ENCODE measurements at regions not wholly inside any gene's neighbourhood (a gene's known extent, or its start where the extent isn't known, plus 50 kb on each side); places are given as distances from the start of the nearest gene placed in this dataset.

DNA sequence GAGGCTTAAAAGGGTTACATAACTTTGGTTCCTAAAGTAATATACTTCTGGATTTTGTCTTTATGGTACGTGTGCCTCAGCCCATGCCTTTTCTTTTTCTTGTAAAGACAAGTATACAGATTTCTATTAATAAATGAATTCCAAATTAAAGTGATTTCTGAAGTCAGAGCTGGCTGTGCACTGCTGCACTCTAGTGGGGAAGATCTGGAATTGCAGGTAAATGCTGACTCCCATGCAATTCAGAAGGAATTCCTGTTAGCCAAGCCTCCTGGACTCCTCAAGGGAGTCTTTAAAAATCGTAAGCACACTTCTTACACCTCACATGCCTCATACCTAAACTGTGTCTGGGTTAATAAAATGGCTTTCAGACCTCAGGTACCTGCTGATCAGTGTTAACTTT, 118.4 kb upstream of the SLC7A1 start:
- 61% methylated on average over 2 of the region's 2 CpGs for WGBS
- H3K4me1 ChIP-seq (ENCODE audit: control insufficient read depth in 4 of 4, insufficient read depth in 4 of 4, low read length in 3 of 4): no peaks in the 10 kb centered on the region
- no peak for DNase-seq (ENCODE audit: low spot score)
- peaks cover 0 to 4% (median 1%) of the 10 kb centered on the region in 4 donors for H3K27me3 ChIP-seq (ENCODE audit: control insufficient read depth in 4 of 4, insufficient read depth in 4 of 4, low read length in 3 of 4)
- H3K9me3 ChIP-seq (ENCODE audit: control insufficient read depth in 4 of 4, low read length in 3 of 4): peaks cover 0 to 5% (median 4%) of the 10 kb centered on the region in 4 donors
- no peak overlapping the region for H3K9ac ChIP-seq (ENCODE audit: low read depth in 1 of 2, low read length in 2 of 2)
- TF ChIP-seq NR2F2 (IDR thresholded peaks at IDR 0.05) (no peak), TAF1 (conservative IDR thresholded peaks at IDR 0.05) (no peak), FOXA2 (IDR thresholded peaks at IDR 0.05) (no peak), RXRA (IDR thresholded peaks at IDR 0.05) (no peak), FOXA1 (IDR thresholded peaks at IDR 0.05) (no peak), RAD21 (IDR thresholded peaks at IDR 0.05) (peak; percentile 41 to 42), SP1 (IDR thresholded peaks at IDR 0.05) (no peak), JUND (IDR thresholded peaks at IDR 0.05) (no peak), YY1 (IDR thresholded peaks at IDR 0.05) (no peak), HNF4A (conservative IDR thresholded peaks at IDR 0.05) (no peak), GABPA (IDR thresholded peaks at IDR 0.05 in 1 of 2, conservative IDR thresholded peaks at IDR 0.05 in 1 of 2) (no peak)
- TF ChIP-seq, protein P1, sequence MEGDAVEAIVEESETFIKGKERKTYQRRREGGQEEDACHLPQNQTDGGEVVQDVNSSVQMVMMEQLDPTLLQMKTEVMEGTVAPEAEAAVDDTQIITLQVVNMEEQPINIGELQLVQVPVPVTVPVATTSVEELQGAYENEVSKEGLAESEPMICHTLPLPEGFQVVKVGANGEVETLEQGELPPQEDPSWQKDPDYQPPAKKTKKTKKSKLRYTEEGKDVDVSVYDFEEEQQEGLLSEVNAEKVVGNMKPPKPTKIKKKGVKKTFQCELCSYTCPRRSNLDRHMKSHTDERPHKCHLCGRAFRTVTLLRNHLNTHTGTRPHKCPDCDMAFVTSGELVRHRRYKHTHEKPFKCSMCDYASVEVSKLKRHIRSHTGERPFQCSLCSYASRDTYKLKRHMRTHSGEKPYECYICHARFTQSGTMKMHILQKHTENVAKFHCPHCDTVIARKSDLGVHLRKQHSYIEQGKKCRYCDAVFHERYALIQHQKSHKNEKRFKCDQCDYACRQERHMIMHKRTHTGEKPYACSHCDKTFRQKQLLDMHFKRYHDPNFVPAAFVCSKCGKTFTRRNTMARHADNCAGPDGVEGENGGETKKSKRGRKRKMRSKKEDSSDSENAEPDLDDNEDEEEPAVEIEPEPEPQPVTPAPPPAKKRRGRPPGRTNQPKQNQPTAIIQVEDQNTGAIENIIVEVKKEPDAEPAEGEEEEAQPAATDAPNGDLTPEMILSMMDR (IDR thresholded peaks at IDR 0.05; ENCODE audit: low read depth, low read length, missing input control): peak; percentile 35
- TF ChIP-seq, protein P2, sequence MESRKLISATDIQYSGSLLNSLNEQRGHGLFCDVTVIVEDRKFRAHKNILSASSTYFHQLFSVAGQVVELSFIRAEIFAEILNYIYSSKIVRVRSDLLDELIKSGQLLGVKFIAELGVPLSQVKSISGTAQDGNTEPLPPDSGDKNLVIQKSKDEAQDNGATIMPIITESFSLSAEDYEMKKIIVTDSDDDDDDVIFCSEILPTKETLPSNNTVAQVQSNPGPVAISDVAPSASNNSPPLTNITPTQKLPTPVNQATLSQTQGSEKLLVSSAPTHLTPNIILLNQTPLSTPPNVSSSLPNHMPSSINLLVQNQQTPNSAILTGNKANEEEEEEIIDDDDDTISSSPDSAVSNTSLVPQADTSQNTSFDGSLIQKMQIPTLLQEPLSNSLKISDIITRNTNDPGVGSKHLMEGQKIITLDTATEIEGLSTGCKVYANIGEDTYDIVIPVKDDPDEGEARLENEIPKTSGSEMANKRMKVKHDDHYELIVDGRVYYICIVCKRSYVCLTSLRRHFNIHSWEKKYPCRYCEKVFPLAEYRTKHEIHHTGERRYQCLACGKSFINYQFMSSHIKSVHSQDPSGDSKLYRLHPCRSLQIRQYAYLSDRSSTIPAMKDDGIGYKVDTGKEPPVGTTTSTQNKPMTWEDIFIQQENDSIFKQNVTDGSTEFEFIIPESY (IDR thresholded peaks at IDR 0.05): no peak
- TF ChIP-seq, protein P3, sequence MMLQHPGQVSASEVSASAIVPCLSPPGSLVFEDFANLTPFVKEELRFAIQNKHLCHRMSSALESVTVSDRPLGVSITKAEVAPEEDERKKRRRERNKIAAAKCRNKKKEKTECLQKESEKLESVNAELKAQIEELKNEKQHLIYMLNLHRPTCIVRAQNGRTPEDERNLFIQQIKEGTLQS (IDR thresholded peaks at IDR 0.05): no peak
- H3K4me3 ChIP-seq (ENCODE audit: low read depth in 1 of 3, low read length in 3 of 3): no peak overlapping the region
- no peaks in the 10 kb centered on the region for H3K36me3 ChIP-seq (ENCODE audit: control insufficient read depth in 4 of 4, insufficient read depth in 3 of 4, low read depth in 1 of 4, low read length in 3 of 4)
- no peak overlapping the region for H3K27ac ChIP-seq (ENCODE audit: low read depth in 1 of 2, low read length in 2 of 2)

DNA sequence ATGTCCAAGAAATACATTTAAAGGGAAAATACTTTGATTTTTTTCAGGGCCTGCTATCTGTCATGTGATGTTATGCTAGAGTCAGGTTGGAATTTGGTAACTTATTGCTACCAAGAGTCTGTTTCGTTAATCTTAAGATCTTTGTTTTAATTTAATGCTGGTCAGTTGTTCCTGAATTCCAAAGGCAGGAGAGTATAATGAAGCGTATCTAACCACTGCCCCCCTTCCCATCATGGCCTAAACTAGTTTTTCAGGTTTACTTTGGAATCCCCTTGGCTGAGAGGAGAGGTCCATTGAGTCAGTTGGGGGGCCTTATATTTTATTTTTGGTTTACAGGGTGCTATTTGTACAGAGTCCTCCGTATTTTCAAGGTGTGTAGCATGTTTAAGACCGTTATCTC, 116.3 kb upstream of the SLC7A1 start:
- H3K27me3 ChIP-seq (ENCODE audit: control insufficient read depth in 4 of 4, insufficient read depth in 4 of 4, low read length in 3 of 4): peaks cover 0 to 4% (median 1%) of the 10 kb centered on the region in 4 donors
- no peak for DNase-seq (ENCODE audit: low spot score)
- H3K27ac ChIP-seq (ENCODE audit: low read depth in 1 of 2, low read length in 2 of 2): no peak overlapping the region
- H3K36me3 ChIP-seq (ENCODE audit: control insufficient read depth in 4 of 4, insufficient read depth in 3 of 4, low read depth in 1 of 4, low read length in 3 of 4): no peaks in the 10 kb centered on the region
- peaks cover 0 to 5% (median 4%) of the 10 kb centered on the region in 4 donors for H3K9me3 ChIP-seq (ENCODE audit: control insufficient read depth in 4 of 4, low read length in 3 of 4)
- H3K4me3 ChIP-seq (ENCODE audit: low read depth in 1 of 3, low read length in 3 of 3): no peak overlapping the region
- WGBS: 88% methylated on average over 4 of the region's 4 CpGs
- TF ChIP-seq, protein P4, sequence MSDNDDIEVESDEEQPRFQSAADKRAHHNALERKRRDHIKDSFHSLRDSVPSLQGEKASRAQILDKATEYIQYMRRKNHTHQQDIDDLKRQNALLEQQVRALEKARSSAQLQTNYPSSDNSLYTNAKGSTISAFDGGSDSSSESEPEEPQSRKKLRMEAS (IDR thresholded peaks at IDR 0.05): no peak
- TF ChIP-seq JUND (IDR thresholded peaks at IDR 0.05) (no peak), GABPA (IDR thresholded peaks at IDR 0.05 in 1 of 2, conservative IDR thresholded peaks at IDR 0.05 in 1 of 2) (no peak), FOXA2 (IDR thresholded peaks at IDR 0.05) (no peak), SP1 (IDR thresholded peaks at IDR 0.05) (no peak), EGR1 (IDR thresholded peaks at IDR 0.05; ENCODE audit: low read depth in 2 of 2) (no peak), YY1 (IDR thresholded peaks at IDR 0.05) (no peak), TAF1 (conservative IDR thresholded peaks at IDR 0.05) (no peak), NR2F2 (IDR thresholded peaks at IDR 0.05) (no peak), FOXA1 (IDR thresholded peaks at IDR 0.05) (no peak), RXRA (IDR thresholded peaks at IDR 0.05) (no peak), HNF4G (IDR thresholded peaks at IDR 0.05) (no peak), HNF4A (conservative IDR thresholded peaks at IDR 0.05) (no peak)
- TF ChIP-seq, protein P1 (IDR thresholded peaks at IDR 0.05; ENCODE audit: low read depth, low read length, missing input control): no peak
- TF ChIP-seq, protein P2 (IDR thresholded peaks at IDR 0.05): no peak
- TF ChIP-seq, protein P3 (IDR thresholded peaks at IDR 0.05): no peak
- TF ChIP-seq, protein P5, sequence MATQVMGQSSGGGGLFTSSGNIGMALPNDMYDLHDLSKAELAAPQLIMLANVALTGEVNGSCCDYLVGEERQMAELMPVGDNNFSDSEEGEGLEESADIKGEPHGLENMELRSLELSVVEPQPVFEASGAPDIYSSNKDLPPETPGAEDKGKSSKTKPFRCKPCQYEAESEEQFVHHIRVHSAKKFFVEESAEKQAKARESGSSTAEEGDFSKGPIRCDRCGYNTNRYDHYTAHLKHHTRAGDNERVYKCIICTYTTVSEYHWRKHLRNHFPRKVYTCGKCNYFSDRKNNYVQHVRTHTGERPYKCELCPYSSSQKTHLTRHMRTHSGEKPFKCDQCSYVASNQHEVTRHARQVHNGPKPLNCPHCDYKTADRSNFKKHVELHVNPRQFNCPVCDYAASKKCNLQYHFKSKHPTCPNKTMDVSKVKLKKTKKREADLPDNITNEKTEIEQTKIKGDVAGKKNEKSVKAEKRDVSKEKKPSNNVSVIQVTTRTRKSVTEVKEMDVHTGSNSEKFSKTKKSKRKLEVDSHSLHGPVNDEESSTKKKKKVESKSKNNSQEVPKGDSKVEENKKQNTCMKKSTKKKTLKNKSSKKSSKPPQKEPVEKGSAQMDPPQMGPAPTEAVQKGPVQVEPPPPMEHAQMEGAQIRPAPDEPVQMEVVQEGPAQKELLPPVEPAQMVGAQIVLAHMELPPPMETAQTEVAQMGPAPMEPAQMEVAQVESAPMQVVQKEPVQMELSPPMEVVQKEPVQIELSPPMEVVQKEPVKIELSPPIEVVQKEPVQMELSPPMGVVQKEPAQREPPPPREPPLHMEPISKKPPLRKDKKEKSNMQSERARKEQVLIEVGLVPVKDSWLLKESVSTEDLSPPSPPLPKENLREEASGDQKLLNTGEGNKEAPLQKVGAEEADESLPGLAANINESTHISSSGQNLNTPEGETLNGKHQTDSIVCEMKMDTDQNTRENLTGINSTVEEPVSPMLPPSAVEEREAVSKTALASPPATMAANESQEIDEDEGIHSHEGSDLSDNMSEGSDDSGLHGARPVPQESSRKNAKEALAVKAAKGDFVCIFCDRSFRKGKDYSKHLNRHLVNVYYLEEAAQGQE (IDR thresholded peaks at IDR 0.05): no peak
- no peaks in the 10 kb centered on the region for H3K4me1 ChIP-seq (ENCODE audit: control insufficient read depth in 4 of 4, insufficient read depth in 4 of 4, low read length in 3 of 4)
- H3K9ac ChIP-seq (ENCODE audit: low read depth in 1 of 2, low read length in 2 of 2): no peak overlapping the region

All from liver (tissue), 8 donors.